ENCODE measurements at regions not wholly inside any gene's neighbourhood (a gene's known extent, or its start where the extent isn't known, plus 50 kb on each side); places are given as distances from the start of the nearest gene placed in this dataset.
"Not testable (repeated sequence)": the region's sequence is repeated elsewhere in the genome, so short reads cannot be mapped to it uniquely, and the experiment has no call there.

- no peaks in the 10 kb centered on the region for H3K79me2 ChIP-seq (ENCODE audit: insufficient read depth, low read length)
- no peaks in the 10 kb centered on the region for H3K4me1 ChIP-seq (ENCODE audit: insufficient read depth, low read length, poor library complexity, severe bottlenecking)
- TF ChIP-seq EZH2phosphoT487 (IDR thresholded peaks at IDR 0.05; ENCODE audit: borderline replicate concordance) (no peak), CTCF (conservative IDR thresholded peaks at IDR 0.05; ENCODE audit: low read length) (no peak)
- no peak overlapping the region for H3K4me3 ChIP-seq (ENCODE audit: low read length, poor library complexity, severe bottlenecking)
- H2AFZ ChIP-seq (ENCODE audit: low read length) = no peak overlapping the region
- H3K36me3 ChIP-seq (ENCODE audit: insufficient read depth, low read length) = no peaks in the 10 kb centered on the region
- no peaks in the 10 kb centered on the region for H3K9me2 ChIP-seq (replicated peaks; ENCODE audit: low read depth, low read length)
- no peaks in the 10 kb centered on the region for H4K20me1 ChIP-seq (ENCODE audit: insufficient read depth, low read length, poor library complexity, severe bottlenecking)
- H3K9me3 ChIP-seq (ENCODE audit: insufficient read depth, low read depth, low read length) = no peaks in the 10 kb centered on the region
- H3K4me2 ChIP-seq (ENCODE audit: low read depth, low read length, poor library complexity, severe bottlenecking) = no peak overlapping the region
- no peaks in the 10 kb centered on the region for H3K27me3 ChIP-seq (ENCODE audit: insufficient read depth, low read length, poor library complexity, severe bottlenecking)
- no peaks in the 10 kb centered on the region for H3F3A ChIP-seq (ENCODE audit: low read depth)
- no peak overlapping the region for H3K9ac ChIP-seq (ENCODE audit: low read depth, low read length, poor library complexity, severe bottlenecking)
Observed at GRCh38 chr19:28687296-28687695, 525.7 kb downstream of the UQCRFS1 start.

- Histone ChIP-seq H3K9ac (ENCODE audit: low read depth, low read length, poor library complexity, severe bottlenecking) (no peak overlapping the region), H3K9me2 (replicated peaks; ENCODE audit: low read depth, low read length) (no peaks in the 10 kb centered on the region), H2AFZ (ENCODE audit: low read length) (no peak overlapping the region), H3K79me2 (ENCODE audit: insufficient read depth, low read length) (no peaks in the 10 kb centered on the region), H3K4me2 (ENCODE audit: low read depth, low read length, poor library complexity, severe bottlenecking) (no peak overlapping the region), H3K4me3 (ENCODE audit: low read length, poor library complexity, severe bottlenecking) (no peak overlapping the region), H3F3A (ENCODE audit: low read depth) (no peaks in the 10 kb centered on the region), H3K27me3 (ENCODE audit: insufficient read depth, low read length, poor library complexity, severe bottlenecking) (no peaks in the 10 kb centered on the region), H4K20me1 (ENCODE audit: insufficient read depth, low read length, poor library complexity, severe bottlenecking) (no peaks in the 10 kb centered on the region), H3K9me3 (ENCODE audit: insufficient read depth, low read depth, low read length) (no peaks in the 10 kb centered on the region), H3K4me1 (ENCODE audit: insufficient read depth, low read length, poor library complexity, severe bottlenecking) (no peaks in the 10 kb centered on the region), H3K36me3 (ENCODE audit: insufficient read depth, low read length) (no peaks in the 10 kb centered on the region)
- TF ChIP-seq CTCF (conservative IDR thresholded peaks at IDR 0.05; ENCODE audit: low read length) (no peak), EZH2phosphoT487 (IDR thresholded peaks at IDR 0.05; ENCODE audit: borderline replicate concordance) (no peak)
Observed at GRCh38 chr19:28686756-28687155, 526.2 kb downstream of the UQCRFS1 start.

GRCh38 chr19:28685802-28686201 lies 527.1 kb downstream of the UQCRFS1 start:
- TF ChIP-seq EZH2phosphoT487 (IDR thresholded peaks at IDR 0.05; ENCODE audit: borderline replicate concordance) (no peak), CTCF (conservative IDR thresholded peaks at IDR 0.05; ENCODE audit: low read length) (no peak)
- Histone ChIP-seq H3K4me2 (ENCODE audit: low read depth, low read length, poor library complexity, severe bottlenecking) (no peak overlapping the region), H4K20me1 (ENCODE audit: insufficient read depth, low read length, poor library complexity, severe bottlenecking) (no peaks in the 10 kb centered on the region), H3K9me3 (ENCODE audit: insufficient read depth, low read depth, low read length) (no peaks in the 10 kb centered on the region), H3K9ac (ENCODE audit: low read depth, low read length, poor library complexity, severe bottlenecking) (no peak overlapping the region), H3K36me3 (ENCODE audit: insufficient read depth, low read length) (no peaks in the 10 kb centered on the region), H3K9me2 (replicated peaks; ENCODE audit: low read depth, low read length) (no peaks in the 10 kb centered on the region), H2AFZ (ENCODE audit: low read length) (no peak overlapping the region), H3K4me3 (ENCODE audit: low read length, poor library complexity, severe bottlenecking) (no peak overlapping the region), H3F3A (ENCODE audit: low read depth) (no peaks in the 10 kb centered on the region), H3K4me1 (ENCODE audit: insufficient read depth, low read length, poor library complexity, severe bottlenecking) (no peaks in the 10 kb centered on the region), H3K79me2 (ENCODE audit: insufficient read depth, low read length) (no peaks in the 10 kb centered on the region), H3K27me3 (ENCODE audit: insufficient read depth, low read length, poor library complexity, severe bottlenecking) (no peaks in the 10 kb centered on the region)

GRCh38 chr19:28685077-28685476 lies 527.9 kb downstream of the UQCRFS1 start:
- not testable (repeated sequence) for H3K9me2 ChIP-seq (replicated peaks; ENCODE audit: low read depth, low read length); H3K79me2 ChIP-seq (ENCODE audit: insufficient read depth, low read length); H3F3A ChIP-seq (ENCODE audit: low read depth); H4K20me1 ChIP-seq (ENCODE audit: insufficient read depth, low read length, poor library complexity, severe bottlenecking); H3K4me3 ChIP-seq (ENCODE audit: low read length, poor library complexity, severe bottlenecking); H3K4me1 ChIP-seq (ENCODE audit: insufficient read depth, low read length, poor library complexity, severe bottlenecking); H3K36me3 ChIP-seq (ENCODE audit: insufficient read depth, low read length); H3K4me2 ChIP-seq (ENCODE audit: low read depth, low read length, poor library complexity, severe bottlenecking); H3K27me3 ChIP-seq (ENCODE audit: insufficient read depth, low read length, poor library complexity, severe bottlenecking); H3K9ac ChIP-seq (ENCODE audit: low read depth, low read length, poor library complexity, severe bottlenecking); H2AFZ ChIP-seq (ENCODE audit: low read length); H3K9me3 ChIP-seq (ENCODE audit: insufficient read depth, low read depth, low read length)

All from Loucy (cell line).